ENCODE measurements at regions not wholly inside any gene's neighbourhood (a gene's known extent, or its start where the extent isn't known, plus 50 kb on each side); places are given as distances from the start of the nearest gene placed in this dataset.

DNA sequence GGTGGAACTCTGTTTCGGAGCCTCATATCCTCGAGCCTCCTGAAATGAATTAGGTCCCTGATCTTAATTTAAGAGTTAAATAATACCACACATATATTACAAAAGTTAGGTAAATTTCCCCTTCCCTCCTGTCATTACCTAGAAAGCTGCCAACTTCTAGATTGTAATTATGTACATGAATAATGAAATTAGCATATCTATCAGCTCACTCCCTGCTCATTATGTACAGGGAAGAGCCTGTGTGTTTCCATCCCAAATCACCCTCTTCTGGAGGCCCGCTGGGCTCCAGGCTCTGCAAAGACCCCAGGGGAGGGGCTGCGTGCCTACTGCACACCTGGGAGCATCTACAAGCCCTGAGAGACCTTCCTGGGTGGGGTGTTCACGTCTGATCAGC is 384.1 kb downstream of the MN1 start:
- Histone ChIP-seq H3K9ac (ENCODE audit: insufficient read depth in 1 of 2, low read length in 2 of 2) (no peak overlapping the region), H3K36me3 (ENCODE audit: control insufficient read depth in 4 of 4, insufficient read depth in 4 of 4, low read length in 4 of 4) (no peaks in the 10 kb centered on the region), H3K4me3 (no peak overlapping the region), H3K27ac (ENCODE audit: low read depth in 1 of 2, low read length in 1 of 2) (no peak overlapping the region), H3K9me3 (ENCODE audit: control insufficient read depth in 4 of 4, insufficient read depth in 3 of 4, low read length in 3 of 4) (peaks cover 0 to 3% (median 0%) of the 10 kb centered on the region in 4 donors), H3K27me3 (ENCODE audit: control insufficient read depth in 3 of 3, insufficient read depth in 3 of 3, low read length in 2 of 3) (no peaks in the 10 kb centered on the region), H3K4me1 (ENCODE audit: control insufficient read depth in 5 of 5, insufficient read depth in 5 of 5, low read length in 5 of 5) (peaks cover 0 to 30% (median 8%) of the 10 kb centered on the region in 5 donors)
- WGBS, 2 donors = 70 to 82% methylated on average over 5 of the region's 5 CpGs
- DNase-seq (no peak), ATAC-seq (ENCODE audit: insufficient read depth, low FRiP score) (no peak)
- TF ChIP-seq CTCF (IDR thresholded peaks at IDR 0.05; ENCODE audit: control extremely low read depth, extremely low read depth) = no peak

- peaks cover 0 to 30% (median 8%) of the 10 kb centered on the region in 5 donors for H3K4me1 ChIP-seq (ENCODE audit: control insufficient read depth in 5 of 5, insufficient read depth in 5 of 5, low read length in 5 of 5)
- DNase-seq = no peak
- 62 to 76% methylated on average over 7 of the region's 7 CpGs for WGBS, 2 donors
- no peak for ATAC-seq (ENCODE audit: insufficient read depth, low FRiP score)
- H3K27me3 ChIP-seq (ENCODE audit: control insufficient read depth in 3 of 3, insufficient read depth in 3 of 3, low read length in 2 of 3) = no peaks in the 10 kb centered on the region
- H3K9me3 ChIP-seq (ENCODE audit: control insufficient read depth in 4 of 4, insufficient read depth in 3 of 4, low read length in 3 of 4) = no peaks in the 10 kb centered on the region
- no peaks in the 10 kb centered on the region for H3K36me3 ChIP-seq (ENCODE audit: control insufficient read depth in 4 of 4, insufficient read depth in 4 of 4, low read length in 4 of 4)
- TF ChIP-seq CTCF (IDR thresholded peaks at IDR 0.05; ENCODE audit: control extremely low read depth, extremely low read depth) = no peak
- H3K27ac ChIP-seq (ENCODE audit: low read depth in 1 of 2, low read length in 1 of 2) = no peak overlapping the region
- H3K4me3 ChIP-seq = no peak overlapping the region
- no peak overlapping the region for H3K9ac ChIP-seq (ENCODE audit: insufficient read depth in 1 of 2, low read length in 2 of 2)
These were observed 383.3 kb downstream of the MN1 start for GRCh38 chr22:27418261-27418660.

GRCh38 chr22:27419473-27419872 is 382.1 kb downstream of the MN1 start:
- Histone ChIP-seq H3K4me3 (no peak overlapping the region), H3K9me3 (ENCODE audit: control insufficient read depth in 4 of 4, insufficient read depth in 3 of 4, low read length in 3 of 4) (no peaks in the 10 kb centered on the region), H3K4me1 (ENCODE audit: control insufficient read depth in 5 of 5, insufficient read depth in 5 of 5, low read length in 5 of 5) (peaks cover 0 to 30% (median 8%) of the 10 kb centered on the region in 5 donors), H3K27me3 (ENCODE audit: control insufficient read depth in 3 of 3, insufficient read depth in 3 of 3, low read length in 2 of 3) (no peaks in the 10 kb centered on the region), H3K27ac (ENCODE audit: low read depth in 1 of 2, low read length in 1 of 2) (no peak overlapping the region), H3K36me3 (ENCODE audit: control insufficient read depth in 4 of 4, insufficient read depth in 4 of 4, low read length in 4 of 4) (no peaks in the 10 kb centered on the region), H3K9ac (ENCODE audit: insufficient read depth in 1 of 2, low read length in 2 of 2) (no peak overlapping the region)
- 77% methylated on average over 7 of the region's 7 CpGs for WGBS, 2 donors
- ATAC-seq (ENCODE audit: insufficient read depth, low FRiP score) (no peak), DNase-seq (peak in 1 of 3 donors; percentile 31)
- no peak for TF ChIP-seq CTCF (IDR thresholded peaks at IDR 0.05; ENCODE audit: control extremely low read depth, extremely low read depth)

- no peak overlapping the region for H3K4me3 ChIP-seq
- no peak overlapping the region for H3K9ac ChIP-seq (ENCODE audit: insufficient read depth in 1 of 2, low read length in 2 of 2)
- peaks cover 0 to 30% (median 8%) of the 10 kb centered on the region in 5 donors for H3K4me1 ChIP-seq (ENCODE audit: control insufficient read depth in 5 of 5, insufficient read depth in 5 of 5, low read length in 5 of 5)
- no peaks in the 10 kb centered on the region for H3K27me3 ChIP-seq (ENCODE audit: control insufficient read depth in 3 of 3, insufficient read depth in 3 of 3, low read length in 2 of 3)
- ATAC-seq (ENCODE audit: insufficient read depth, low FRiP score) (no peak), DNase-seq (no peak)
- TF ChIP-seq CTCF (IDR thresholded peaks at IDR 0.05; ENCODE audit: control extremely low read depth, extremely low read depth) = no peak
- H3K9me3 ChIP-seq (ENCODE audit: control insufficient read depth in 4 of 4, insufficient read depth in 3 of 4, low read length in 3 of 4) = peaks cover 0 to 3% (median 0%) of the 10 kb centered on the region in 4 donors
- H3K27ac ChIP-seq (ENCODE audit: low read depth in 1 of 2, low read length in 1 of 2) = no peak overlapping the region
- H3K36me3 ChIP-seq (ENCODE audit: control insufficient read depth in 4 of 4, insufficient read depth in 4 of 4, low read length in 4 of 4) = no peaks in the 10 kb centered on the region
- WGBS, 2 donors = 72 to 77% methylated on average over 6 of the region's 6 CpGs
These were observed 381.2 kb downstream of the MN1 start for GRCh38 chr22:27420195-27420816.

Data from lung (tissue), 11 donors.